Right cardiac atrium (tissue), 5 donors: ENCODE measurements at regions not wholly inside any gene's neighbourhood (a gene's known extent, or its start where the extent isn't known, plus 50 kb on each side); places are given as distances from the start of the nearest gene placed in this dataset.

ENCODE experiments used
- ATAC-seq, 2 donors: fragments of 200-7000 bp; cut with Tn5 transposase; one replicate each; pipeline versions ENCODE4 v1.8.0 to v1.9.1; 2020; ENCODE audit warnings: moderate library complexity in 2 of 2, mild to moderate bottlenecking in 1 of 2
- DNase-seq, 3 donors: peaks; one replicate each; pipeline ENCODE4 v3.0.0-alpha.2; 2020
- H3K27ac ChIP-seq: one replicate; pipeline ENCODE4 v1.5.1; 2013; ENCODE audit warnings: mild to moderate bottlenecking, low read length, control low read depth, moderate library complexity
- H3K27me3 ChIP-seq: one replicate; pipeline ENCODE4 v1.6.1; 2013; ENCODE audit not compliant: control insufficient read depth, insufficient read depth
- H3K4me1 ChIP-seq: one replicate; pipeline ENCODE4 v1.6.1; 2013; ENCODE audit warnings: low read length; ENCODE audit not compliant: control insufficient read depth, insufficient read depth
- H3K4me3 ChIP-seq: one replicate; pipeline ENCODE4 v1.5.1; 2013; ENCODE audit warnings: low read length, control low read depth
- H3K9me3 ChIP-seq: one replicate; pipeline ENCODE4 v1.6.1; 2013; ENCODE audit warnings: low read length; ENCODE audit not compliant: control insufficient read depth
- WGBS: extraction: QIAGEN DNeasy Blood & Tissue Kit; methylation state at CpG from one replicate; pipeline ENCODE4 v1.1.7; 2013; 5-methylcytosine and 5-hydroxymethylcytosine counted together
- intact Hi-C, 4 donors: fragments of 100-400 bp; cut with DNase I; formaldehyde crosslinking; loops; one replicate each; pipeline versions ENCODE4 v1.11.0 to v1.14.0; 2022 to 2023
- donor health status: healthy with polysubstance abuse.
- donor health status: DM: no; HTN: yes; CAD: no.
- donor health status: DM: no; HTN: no; CAD: no.
- donor health status: DM: no; HTN: yes; CAD: no; lungs with severe emphysema.
- donor health status: DM: yes; HTN: yes; CAD: no.

DNA sequence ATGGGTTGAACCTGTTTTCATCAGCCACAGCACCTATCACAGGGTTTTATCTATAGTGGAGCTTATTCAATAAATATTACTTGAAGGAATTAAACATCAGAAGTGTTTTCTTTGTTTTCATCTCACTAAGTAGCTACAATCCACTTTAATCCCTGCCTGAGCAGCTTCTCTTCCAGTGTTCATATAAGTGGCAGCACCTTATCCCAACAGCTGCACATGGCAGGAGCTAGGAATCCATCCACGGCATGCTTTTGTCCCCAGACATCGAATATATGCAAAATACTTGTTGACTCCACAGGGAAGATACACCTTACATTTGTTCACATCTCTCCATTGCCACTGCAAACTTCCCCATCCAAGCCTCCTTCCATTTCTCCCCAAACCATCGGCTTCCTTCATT lies 549.8 kb upstream of the FAM241A start:
- H3K27ac ChIP-seq: no peak overlapping the region
- no peaks in the 10 kb centered on the region for H3K9me3 ChIP-seq
- H3K27me3 ChIP-seq: no peaks in the 10 kb centered on the region
- intact Hi-C loops: no loop called here
- H3K4me3 ChIP-seq: no peak overlapping the region
- no peak for DNase-seq
- 94% methylated on average over 3 of the region's 3 CpGs for WGBS
- no peaks in the 10 kb centered on the region for H3K4me1 ChIP-seq
- ATAC-seq: no peak

DNA sequence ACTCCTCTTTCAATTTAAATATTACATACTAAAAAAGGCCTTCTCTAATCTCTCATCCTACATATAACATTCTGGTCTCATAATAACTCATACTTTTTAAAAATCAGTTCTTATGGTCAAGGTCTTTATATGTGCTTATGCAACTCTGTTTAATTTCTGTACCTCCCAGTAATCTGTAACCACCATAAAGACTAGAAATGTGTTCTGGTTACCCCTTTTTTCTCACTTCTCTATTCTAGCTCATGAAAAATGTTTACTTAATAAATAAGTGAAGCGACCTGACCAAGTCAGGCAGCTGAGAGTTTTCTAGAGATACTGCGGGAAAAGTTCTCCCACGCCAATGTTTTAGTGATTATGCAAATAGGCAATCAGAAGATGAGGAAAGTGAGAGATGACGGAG lies 548.8 kb upstream of the FAM241A start:
- Histone ChIP-seq H3K27ac (no peak overlapping the region), H3K4me3 (no peak overlapping the region), H3K9me3 (no peaks in the 10 kb centered on the region), H3K27me3 (no peaks in the 10 kb centered on the region), H3K4me1 (no peaks in the 10 kb centered on the region)
- 88% methylated on average over 4 of the region's 4 CpGs for WGBS
- intact Hi-C loops: no loop called here
- ATAC-seq (no peak), DNase-seq (no peak)

GRCh38 chr4:111601671-111602070 lies 543.6 kb upstream of the FAM241A start:
- no peaks in the 10 kb centered on the region for H3K4me1 ChIP-seq
- intact Hi-C loops: no loop called here

DNA sequence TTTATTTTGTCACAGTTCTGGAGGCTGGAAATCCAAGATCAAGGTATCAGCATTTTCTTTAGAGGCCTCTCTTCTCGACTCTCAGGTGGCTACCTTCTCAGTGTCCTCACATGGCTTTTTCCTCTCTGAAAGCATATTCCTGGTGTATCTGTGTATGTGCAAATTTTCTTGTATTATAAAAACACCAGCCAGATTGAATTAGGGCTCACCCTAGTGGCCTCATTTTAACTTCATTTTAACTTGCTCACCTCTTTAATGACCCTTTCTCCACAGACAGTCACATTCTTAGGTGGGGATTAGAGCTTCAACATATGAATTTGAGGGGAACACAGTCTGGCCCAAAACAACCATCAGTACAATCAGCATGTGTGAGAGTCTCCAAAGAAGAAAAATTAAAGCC lies 542.4 kb upstream of the FAM241A start:
- H3K4me3 ChIP-seq: no peak overlapping the region
- ATAC-seq (no peak), DNase-seq (no peak)
- H3K9me3 ChIP-seq: no peaks in the 10 kb centered on the region
- no peak overlapping the region for H3K27ac ChIP-seq
- H3K27me3 ChIP-seq: no peaks in the 10 kb centered on the region
- no peaks in the 10 kb centered on the region for H3K4me1 ChIP-seq
- intact Hi-C loops: no loop called here
- 53% methylated on average over 1 of the region's 1 CpG for WGBS

More at GRCh38 chr4:111601671-111602070, 543.6 kb upstream of the FAM241A start:
- no peaks in the 10 kb centered on the region for H3K9me3 ChIP-seq
- H3K27me3 ChIP-seq: no peaks in the 10 kb centered on the region
- DNase-seq (no peak), ATAC-seq (no peak)
- 60% methylated on average over 3 of the region's 3 CpGs for WGBS
- no peak overlapping the region for H3K4me3 ChIP-seq
- H3K27ac ChIP-seq: no peak overlapping the region

GRCh38 chr4:111605111-111605510 lies 540.1 kb upstream of the FAM241A start:
- no peaks in the 10 kb centered on the region for H3K27me3 ChIP-seq
- 29% methylated on average over 1 of the region's 1 CpG for WGBS
- H3K4me1 ChIP-seq: no peaks in the 10 kb centered on the region
- ATAC-seq (no peak), DNase-seq (no peak)
- H3K4me3 ChIP-seq: no peak overlapping the region
- intact Hi-C loops: no loop called here
- no peaks in the 10 kb centered on the region for H3K9me3 ChIP-seq
- no peak overlapping the region for H3K27ac ChIP-seq

GRCh38 chr4:111610681-111611080 lies 534.6 kb upstream of the FAM241A start:
- Histone ChIP-seq H3K27ac (no peak overlapping the region), H3K9me3 (no peaks in the 10 kb centered on the region), H3K27me3 (no peaks in the 10 kb centered on the region), H3K4me3 (no peak overlapping the region), H3K4me1 (no peaks in the 10 kb centered on the region)
- DNase-seq: no peak
- 83% methylated on average over 5 of the region's 5 CpGs for WGBS
- intact Hi-C loops: no loop called here
- ATAC-seq: no peak

- 31% methylated on average over 6 of the region's 6 CpGs for WGBS
- ATAC-seq (no peak), DNase-seq (no peak)
- no peak overlapping the region for H3K27ac ChIP-seq
- intact Hi-C loops: no loop called here
- no peaks in the 10 kb centered on the region for H3K27me3 ChIP-seq
- no peaks in the 10 kb centered on the region for H3K9me3 ChIP-seq
- H3K4me3 ChIP-seq: no peak overlapping the region
- H3K4me1 ChIP-seq: no peaks in the 10 kb centered on the region
Observed at GRCh38 chr4:111618908-111619307, 526.3 kb upstream of the FAM241A start.

- no peak overlapping the region for H3K4me3 ChIP-seq
- intact Hi-C loops: no loop called here
- H3K9me3 ChIP-seq: no peaks in the 10 kb centered on the region
- H3K27ac ChIP-seq: no peak overlapping the region
- no peaks in the 10 kb centered on the region for H3K4me1 ChIP-seq
- 64% methylated on average over 10 of the region's 10 CpGs for WGBS
- no peak for ATAC-seq
- DNase-seq: peak in 1 of 3 donors; percentile 16
- H3K27me3 ChIP-seq: no peaks in the 10 kb centered on the region
Observed at GRCh38 chr4:111628437-111628836, 516.8 kb upstream of the FAM241A start.

DNA sequence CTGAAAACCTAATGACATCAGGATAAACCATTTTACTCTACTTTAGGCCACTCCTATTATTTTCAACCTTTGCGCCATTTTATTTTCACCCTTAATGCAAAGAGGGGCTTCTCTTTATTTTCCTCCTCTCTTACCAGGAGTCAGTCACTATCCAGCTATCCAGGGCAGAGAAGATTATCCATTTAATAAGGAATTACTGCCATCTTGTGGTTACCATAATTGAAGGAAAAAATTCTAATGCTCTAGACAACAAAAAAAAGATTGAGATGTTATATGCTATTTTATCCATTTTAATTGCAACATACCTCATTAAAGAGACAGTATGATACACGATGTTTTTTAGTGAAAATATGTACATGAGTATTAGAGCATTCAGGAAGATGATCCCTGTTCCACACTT lies 514.5 kb upstream of the FAM241A start:
- no peak for ATAC-seq
- no peak for DNase-seq
- Histone ChIP-seq H3K4me1 (no peaks in the 10 kb centered on the region), H3K9me3 (no peaks in the 10 kb centered on the region), H3K27ac (no peak overlapping the region), H3K4me3 (no peak overlapping the region), H3K27me3 (no peaks in the 10 kb centered on the region)
- 39% methylated on average over 2 of the region's 2 CpGs for WGBS
- intact Hi-C loops: loop anchor here in 2 of 4 donors (10.0 kb wide), 2 partner anchors 224 to 996 kb away; no protein-coding TSS in a partner anchor

- ATAC-seq (no peak), DNase-seq (peak in 1 of 3 donors; percentile 7)
- Histone ChIP-seq H3K27me3 (no peaks in the 10 kb centered on the region), H3K4me3 (no peak overlapping the region), H3K4me1 (no peaks in the 10 kb centered on the region), H3K9me3 (no peaks in the 10 kb centered on the region), H3K27ac (no peak overlapping the region)
- intact Hi-C loops: loop anchor here in 2 of 4 donors (10.0 kb wide), 2 partner anchors 223 to 997 kb away; no protein-coding TSS in a partner anchor
- WGBS: 68% methylated on average over 2 of the region's 2 CpGs
Observed at GRCh38 chr4:111631215-111631999, 513.8 kb upstream of the FAM241A start.

GRCh38 chr4:111632641-111633151 lies 512.6 kb upstream of the FAM241A start:
- H3K27ac ChIP-seq: no peak overlapping the region
- DNase-seq: no peak
- intact Hi-C loops: loop anchor here in 2 of 4 donors (10.0 kb wide), 2 partner anchors 222 to 998 kb away; no protein-coding TSS in a partner anchor
- peaks cover 3% of the 10 kb centered on the region for H3K27me3 ChIP-seq
- no peak for ATAC-seq
- H3K9me3 ChIP-seq: no peaks in the 10 kb centered on the region
- 82% methylated on average over 1 of the region's 1 CpG for WGBS
- no peaks in the 10 kb centered on the region for H3K4me1 ChIP-seq
- no peak overlapping the region for H3K4me3 ChIP-seq
